Inflammatory macrophage treated with lipopolysaccharide for 1 hour (primary cell): ENCODE measurements at regions not wholly inside any gene's neighbourhood (a gene's known extent, or its start where the extent isn't known, plus 50 kb on each side); places are given as distances from the start of the nearest gene placed in this dataset.

Experiments
- DNase-seq, 2 donors: peaks; one replicate each; pipeline ENCODE4 v3.0.0-alpha.2; 2020 to 2022

DNA sequence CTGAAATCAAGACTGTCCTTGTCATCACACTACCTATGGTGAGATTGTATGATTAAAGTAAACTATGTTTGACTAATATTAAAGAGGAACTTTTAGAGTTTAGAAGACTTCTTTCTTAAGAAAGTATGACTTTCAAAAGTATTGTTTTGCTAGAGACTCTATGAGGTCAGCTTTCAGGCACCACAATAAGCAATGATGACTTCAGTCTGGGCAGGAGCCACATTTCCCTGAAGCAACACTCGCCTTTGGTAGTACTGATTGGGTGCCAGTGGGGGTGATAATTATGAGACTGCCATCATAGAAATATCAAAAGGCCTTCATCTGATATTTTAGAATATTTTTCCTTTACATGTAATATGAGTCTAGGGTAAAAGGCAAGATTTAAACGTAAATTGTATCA is 212.6 kb downstream of the DTHD1 start:
- DNase-seq = no peak

DNA sequence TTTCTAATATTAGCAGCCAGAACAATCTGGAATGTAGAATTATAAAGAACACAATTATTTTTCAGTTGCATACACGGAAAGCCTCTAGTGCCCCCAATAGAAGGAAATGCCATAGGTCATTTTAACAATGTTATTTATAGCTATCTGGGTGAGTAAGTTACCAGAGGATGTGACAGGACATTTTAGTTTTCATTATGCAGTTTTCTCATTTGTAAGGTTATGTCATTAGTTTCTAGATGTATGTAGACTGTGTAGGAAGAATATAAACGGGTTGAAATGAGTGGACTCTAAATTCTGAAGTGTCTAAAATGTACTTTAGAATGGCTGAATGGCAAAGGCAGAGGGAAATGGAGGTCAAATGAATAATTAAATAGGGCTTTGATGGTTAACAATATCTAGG is 213.3 kb downstream of the DTHD1 start:
- no peak for DNase-seq

DNA sequence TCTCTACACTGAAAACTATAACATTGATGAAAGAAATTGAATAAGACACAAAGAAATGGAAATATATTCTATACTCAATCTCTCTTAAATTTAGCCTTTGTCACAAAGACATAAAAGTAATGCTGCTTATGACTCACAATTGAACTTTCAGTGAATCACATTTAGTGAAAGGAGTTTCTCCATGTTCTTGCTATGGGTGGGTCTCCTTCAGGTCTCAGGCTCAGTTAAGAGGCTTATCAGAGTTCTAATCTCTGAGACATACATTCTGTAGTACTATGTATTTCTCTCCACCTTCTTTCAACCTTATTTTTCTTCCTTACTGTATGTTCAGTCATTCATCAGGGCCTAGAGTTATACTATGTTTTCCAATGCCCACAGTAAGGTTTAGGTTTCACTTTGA is 220.9 kb downstream of the DTHD1 start:
- no peak for DNase-seq

DNA sequence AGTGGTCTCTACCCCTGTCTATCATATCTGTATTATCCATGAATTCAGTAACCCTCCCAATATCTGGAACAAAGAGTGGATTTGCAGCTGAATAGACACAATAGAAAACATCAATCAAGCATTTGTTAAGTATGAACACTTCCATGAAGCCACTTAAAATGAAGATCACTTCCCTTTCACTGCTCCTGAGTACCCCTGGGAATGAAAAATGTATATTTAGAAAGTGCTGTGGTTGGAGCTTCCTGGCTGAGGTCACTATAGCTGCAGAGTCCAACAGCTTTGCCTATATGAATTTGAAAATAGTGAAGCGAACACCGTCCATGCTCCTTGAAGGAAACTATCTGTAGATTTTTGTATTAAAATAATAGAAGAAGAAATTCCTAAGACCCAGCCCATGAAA is 227.0 kb downstream of the DTHD1 start:
- DNase-seq = no peak

DNA sequence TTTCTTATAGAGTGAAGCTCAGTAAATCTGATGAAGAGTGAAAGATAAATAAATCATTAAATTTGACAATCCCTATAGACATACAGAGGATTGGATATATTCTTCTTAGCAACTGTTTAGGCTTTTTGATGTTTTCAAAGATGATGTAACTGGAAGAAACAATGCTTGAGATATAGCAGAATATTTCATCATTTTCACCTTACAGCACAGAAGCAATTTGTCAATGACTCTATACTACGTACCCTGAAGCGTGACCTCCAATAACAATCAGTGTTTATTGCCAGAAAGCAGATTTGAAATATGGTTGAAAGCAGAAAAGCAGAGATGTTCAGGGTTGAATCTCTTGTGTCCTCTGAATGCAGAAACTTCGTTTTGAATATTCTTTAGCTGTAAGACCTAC is 228.4 kb downstream of the DTHD1 start:
- no peak for DNase-seq

DNA sequence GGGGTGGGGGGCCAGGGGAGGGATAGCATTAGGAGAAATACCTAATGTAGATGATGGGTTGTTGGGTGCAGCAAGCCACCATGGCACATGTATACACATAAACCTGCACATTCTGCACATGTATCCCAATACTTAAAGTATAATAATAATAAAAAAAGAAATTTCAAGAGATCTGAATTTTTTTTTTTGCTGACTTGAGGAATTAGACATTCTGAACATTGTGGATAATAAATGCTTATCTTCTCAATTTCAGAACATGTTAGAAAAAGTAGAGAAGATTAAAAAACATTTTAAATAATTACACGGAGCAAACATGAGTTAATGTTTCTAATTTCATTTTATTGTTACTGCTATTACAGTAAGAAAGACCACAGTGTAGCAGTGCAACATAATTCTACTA is 230.4 kb downstream of the DTHD1 start:
- no peak for DNase-seq

DNA sequence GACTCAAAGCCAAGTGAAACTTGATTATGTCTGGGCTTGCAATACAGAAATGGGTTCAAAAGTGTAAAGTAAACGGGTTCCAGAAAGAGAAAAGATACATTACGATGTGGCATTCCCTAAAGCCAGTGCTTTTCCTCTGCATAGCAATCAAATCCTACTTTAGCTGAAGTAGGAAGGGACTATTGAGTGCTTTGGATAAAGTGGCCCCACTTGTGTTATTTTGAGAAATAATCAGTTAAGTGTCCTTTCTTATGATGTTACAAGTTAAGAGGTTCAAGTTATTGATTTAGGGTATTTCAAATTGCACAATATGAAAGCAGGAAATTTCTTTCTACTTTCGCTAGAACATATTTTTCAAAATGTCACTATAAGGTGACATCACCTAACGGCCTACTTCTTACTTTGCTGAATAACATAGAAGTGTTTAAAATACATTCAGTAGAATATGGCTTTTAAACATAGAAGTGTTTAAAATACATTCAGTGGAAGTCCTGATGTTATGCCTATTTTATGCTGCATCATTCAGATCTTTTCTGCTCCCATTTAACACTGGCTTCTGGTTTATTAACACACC is 235.2 kb downstream of the DTHD1 start:
- no peak for DNase-seq

DNA sequence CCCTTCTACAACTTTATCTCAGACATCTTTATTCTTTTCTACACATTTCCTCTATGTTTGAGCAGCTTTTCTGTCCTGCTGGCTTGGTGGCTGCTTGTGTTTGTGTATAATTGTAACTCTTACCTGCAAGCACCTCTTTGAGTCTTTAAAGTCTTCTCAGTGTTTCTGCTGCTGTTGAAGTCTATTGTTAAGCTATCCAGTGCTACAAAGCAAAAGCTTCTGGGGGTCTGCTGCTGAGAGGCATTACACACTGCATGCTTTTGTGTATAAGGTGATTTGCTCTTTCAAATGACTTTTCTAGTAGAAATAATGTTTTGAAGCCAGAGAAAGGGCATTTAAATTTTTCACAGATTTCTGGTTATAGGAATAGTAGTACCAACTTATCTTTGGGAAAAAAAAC is 241.8 kb downstream of the DTHD1 start:
- DNase-seq = no peak

DNA sequence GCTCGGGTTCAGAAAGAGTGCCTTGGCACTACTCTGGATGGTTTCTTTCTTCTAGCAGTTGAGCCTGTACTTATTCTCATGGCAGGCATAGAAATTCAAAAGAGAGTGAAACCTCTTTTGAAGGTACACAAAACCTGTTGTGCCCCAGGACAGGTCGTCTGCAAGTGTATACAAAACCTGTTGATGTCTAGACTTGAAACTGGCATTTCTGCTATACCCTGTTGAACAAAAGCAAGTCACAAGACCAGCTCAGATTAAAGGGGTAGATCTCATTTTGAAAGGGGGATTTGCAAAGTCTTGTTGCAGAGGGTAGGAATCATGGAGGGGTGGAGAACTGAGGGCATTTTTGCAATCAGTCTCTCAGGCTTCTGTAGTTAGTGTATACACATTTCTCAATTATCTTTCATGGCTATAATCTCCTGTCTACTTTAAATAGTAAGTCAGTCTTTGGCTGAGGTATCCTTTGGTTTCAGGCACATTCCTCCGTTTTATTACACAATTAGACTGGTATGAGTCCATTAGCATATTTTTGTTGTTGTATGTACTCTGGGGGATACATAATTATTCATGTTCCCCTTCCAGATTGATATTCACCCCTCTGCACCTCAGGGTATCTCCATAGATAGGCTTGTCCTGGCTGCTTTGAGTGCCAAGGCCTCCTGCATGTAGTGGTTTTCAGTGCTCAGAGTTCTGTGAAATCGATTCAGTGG is 251.4 kb downstream of the DTHD1 start:
- no peak for DNase-seq

DNA sequence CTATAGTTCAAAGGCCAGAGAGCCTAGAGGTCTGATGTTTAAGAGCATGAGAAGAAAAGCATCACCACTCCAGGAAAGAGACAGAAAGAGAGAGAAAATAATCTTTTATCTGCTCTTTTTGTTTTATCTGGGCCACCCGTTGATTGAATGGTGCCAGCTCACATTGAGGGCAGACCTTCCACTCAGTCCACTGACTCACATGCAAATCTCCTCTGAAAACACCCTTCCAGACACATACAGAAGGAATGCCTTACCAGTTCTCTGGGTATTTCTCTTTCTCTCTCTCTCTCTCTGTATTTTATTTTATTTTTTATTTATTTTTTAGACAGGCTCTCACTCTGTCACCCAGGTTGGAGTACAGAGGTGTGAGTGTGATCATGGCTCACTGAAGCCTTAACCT is 252.5 kb downstream of the DTHD1 start:
- no peak for DNase-seq

DNA sequence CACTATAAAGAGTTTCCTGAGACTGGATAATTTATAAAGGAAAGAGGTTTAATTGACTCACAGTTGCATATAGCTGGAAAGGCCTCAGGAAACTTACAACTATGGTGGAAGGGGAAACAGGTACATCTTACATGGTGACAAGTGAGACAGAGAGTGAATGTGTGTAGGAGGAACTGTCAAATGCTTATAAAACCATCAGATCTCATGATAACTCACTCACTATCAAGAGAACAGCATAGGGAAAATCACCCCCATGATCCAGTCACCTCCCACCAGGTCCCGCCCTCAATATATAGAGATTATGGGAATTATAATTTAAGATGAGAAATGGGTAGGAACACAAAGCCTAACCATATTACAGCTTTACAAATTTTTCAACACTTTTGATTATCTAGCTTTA is 266.0 kb downstream of the DTHD1 start:
- no peak for DNase-seq

DNA sequence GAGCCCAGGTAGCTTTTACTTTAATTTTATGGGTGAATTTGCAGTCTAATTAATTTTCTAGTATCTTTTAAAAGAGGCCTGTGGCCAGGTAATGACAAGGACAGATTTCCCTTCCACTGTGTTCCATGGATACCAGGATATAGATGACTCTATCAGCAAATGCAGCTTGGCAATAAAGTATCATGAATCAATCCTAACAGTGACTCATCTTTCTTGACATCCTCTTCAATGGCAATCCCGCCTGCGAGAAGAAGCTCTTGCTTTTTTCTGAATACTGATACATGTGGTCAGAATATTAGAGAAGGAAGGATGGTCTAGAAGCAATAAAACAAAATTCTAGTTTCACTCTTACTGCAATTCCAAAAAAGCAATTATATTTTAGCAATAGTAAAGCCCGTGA is 267.8 kb downstream of the DTHD1 start:
- DNase-seq = no peak

DNA sequence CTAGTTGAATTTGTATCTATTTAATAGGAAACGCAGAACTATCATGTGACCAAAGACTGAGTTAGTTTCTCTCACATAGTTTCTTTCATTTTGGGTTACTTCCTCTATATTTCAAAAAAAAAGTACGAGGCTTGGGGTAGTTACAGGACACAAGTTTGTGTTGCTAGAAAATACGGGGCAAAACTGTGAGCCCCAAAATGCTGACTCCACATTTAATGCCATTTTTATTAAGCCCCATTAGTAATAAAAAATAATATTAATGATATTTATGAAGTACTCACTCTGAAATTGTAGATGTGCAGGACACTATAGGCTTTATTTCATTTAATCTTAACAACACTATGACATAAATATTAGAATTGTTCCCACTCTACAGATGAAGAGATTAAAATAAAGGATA is 268.6 kb downstream of the DTHD1 start:
- no peak for DNase-seq

DNA sequence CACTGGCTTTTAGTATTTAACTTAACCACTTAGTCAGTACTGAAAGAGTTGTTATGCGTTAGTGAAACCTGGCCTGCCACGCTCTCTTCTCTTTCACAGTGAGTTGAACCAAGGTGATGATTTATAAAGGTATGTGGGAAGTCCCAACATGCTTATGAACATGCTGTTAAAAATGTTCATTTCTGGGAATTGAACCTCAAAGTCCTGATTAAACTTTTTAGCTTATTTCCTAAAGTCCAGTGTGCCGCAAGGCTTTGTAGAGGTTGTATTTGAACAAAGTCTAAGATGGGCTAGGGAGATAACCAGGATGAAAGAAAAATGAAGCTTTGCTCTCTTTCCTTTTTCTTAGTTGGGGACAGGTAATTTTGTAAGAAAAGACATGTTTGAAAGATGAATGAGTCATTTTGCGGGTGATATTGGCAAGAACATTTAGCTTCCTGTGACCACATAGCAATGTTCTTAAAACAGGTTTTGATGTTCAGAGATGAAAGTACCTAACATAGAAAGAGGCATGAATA is 270.3 kb downstream of the DTHD1 start:
- no peak for DNase-seq

DNA sequence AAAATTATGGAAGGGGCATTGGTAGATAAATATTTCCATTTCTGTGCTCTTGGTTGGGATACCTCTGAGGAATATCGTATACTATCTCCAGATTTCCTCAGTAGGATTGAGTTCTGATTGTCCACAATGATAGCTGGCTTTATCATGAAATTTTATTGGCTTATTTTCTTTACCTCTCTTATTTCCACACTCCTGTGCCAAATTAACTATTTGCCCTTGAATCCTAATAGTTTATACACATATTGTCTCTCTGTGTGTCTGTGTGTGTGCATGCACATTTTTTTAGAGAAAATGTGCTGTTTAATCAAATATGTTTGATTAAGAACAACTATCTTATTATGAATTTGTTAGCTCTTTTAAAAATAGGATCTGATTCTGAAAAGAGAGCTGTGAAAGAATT is 271.6 kb downstream of the DTHD1 start:
- no peak for DNase-seq

DNA sequence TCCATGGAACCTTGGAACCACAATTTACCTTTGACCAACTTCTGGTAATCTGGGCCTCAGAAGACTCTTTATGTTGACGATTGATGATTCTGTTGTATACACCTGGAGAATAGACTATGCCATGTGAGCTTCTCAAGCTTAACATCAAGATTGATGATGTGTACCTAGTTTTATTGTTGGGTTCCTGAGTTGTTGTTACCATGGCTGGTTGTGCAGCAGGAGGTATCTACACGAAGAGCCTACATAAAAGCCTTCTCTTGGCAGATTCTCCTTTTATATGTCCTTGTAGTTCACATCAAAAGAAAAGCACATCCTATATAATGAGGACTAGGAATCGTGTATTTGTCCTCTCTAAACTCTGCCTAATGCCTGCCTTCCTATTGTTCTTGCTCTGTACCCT is 272.0 kb downstream of the DTHD1 start:
- no peak for DNase-seq

DNA sequence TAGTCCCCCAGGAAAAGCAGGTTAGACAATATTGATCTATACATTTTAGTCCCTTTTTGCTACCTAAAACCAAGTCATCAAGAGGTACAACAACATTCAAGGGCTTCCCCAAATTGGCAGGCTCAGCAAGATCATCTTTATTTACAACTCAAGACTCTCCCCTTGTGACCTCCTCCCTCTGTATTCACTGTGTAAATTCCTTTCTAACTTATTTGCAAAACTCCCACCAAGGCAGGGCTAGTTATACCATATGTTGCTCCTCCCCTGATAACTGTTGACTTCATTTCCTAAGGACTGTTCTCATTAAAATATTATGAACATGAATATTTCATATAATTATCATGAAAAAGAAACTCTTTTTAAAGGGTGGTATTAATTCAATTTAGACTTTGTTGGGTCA is 275.6 kb downstream of the DTHD1 start:
- DNase-seq = no peak

DNA sequence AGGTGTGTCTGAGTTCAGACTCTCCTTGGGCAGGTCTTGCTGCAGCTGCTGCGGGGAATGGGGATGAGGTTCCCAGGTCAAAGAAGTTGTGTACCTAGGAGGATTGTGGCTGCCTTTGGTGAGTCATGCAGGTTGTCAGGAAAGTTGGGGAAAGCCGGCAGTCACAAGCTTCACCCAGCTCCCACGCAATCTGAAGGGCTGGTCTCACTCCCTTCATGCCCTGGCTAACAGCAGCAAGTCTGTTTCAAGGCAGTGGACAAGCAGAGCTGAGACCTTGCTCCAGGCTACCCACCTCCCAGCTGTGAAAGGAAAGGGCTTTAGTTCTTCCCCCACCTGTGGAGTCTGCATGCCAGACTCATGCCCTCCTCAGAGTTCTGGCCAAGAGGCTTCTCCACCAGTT is 287.2 kb downstream of the DTHD1 start:
- DNase-seq = no peak

DNA sequence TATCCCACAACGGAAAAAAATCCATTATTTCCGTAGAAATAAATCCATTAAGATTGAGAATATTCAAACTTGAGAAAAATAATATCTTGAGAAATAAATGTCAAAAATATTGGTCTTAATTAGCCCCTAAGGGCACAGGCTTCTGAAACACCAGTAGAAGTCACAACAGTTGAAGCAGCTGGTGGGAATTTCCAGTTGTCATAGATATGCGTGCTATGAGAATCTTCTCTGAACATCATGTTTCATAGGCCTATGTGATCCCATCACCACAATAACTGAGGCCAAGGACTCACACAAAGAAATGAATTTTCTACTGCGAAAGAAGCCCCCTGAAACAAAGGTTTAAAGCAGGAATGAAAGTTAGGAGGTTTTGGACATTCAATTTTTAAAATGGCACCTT is 292.0 kb downstream of the DTHD1 start:
- no peak for DNase-seq

DNA sequence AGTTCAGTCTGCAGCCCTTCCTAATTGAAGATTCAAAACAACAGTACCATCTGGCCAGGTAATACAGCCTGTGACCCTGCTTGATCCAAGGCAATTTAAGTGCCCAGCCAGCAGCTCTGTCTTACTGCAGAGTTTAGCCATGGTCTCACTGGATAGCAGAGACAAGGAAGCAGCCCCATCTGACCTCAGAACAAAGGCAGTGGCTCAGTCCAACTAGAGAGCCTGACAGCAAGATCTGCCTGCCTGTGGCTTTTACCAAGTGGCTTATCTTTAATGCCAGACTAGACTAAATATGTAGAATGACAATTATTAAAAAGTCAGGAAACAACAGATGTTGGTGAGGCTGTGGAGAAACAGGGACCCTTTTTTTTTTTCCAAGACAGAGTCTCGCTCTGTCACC is 293.4 kb downstream of the DTHD1 start:
- no peak for DNase-seq

DNA sequence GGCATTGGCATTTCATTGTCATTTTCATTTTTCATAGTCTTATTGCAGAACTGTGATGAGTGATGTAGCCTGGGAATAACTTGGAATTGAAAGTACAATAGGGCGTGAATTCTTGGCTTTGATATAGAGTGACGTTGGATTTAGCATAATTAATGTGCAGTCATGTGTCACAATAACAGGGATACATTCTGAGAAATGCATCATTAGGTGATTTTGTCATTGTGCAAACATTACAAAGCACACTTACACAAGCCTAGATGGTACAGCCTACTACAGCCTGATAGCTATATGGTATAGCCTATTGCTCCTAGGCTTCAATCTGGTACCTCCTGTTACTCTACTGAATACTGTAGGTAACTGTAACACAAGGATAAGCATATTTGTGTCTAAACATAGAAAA is 300.8 kb downstream of the DTHD1 start:
- no peak for DNase-seq

DNA sequence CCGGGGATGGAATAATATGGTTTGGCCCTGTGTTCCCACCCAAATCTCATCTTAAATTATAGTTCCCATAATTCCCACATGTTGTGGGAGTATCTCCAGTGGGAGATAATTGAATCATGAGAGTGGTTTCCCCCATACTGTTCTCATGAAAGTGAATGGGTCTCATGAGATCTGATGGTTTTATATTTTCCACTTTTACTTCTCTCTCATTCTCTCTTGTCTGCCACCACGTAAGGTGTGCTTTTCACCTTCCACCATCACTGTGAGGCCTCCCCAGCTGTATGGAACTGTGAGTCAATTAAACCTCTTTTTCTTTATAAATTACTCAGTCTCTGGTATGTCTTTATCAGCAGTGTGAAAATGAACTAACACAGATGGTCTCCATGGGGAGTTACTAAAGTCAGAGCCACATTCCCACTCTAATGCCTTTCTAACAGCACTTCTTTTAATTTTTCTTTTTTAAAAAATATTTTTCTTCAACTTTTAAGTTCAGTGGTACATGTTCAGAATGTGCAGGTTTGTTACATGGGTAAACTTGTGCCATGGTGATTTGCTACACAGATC is 306.6 kb downstream of the DTHD1 start:
- DNase-seq = no peak

DNA sequence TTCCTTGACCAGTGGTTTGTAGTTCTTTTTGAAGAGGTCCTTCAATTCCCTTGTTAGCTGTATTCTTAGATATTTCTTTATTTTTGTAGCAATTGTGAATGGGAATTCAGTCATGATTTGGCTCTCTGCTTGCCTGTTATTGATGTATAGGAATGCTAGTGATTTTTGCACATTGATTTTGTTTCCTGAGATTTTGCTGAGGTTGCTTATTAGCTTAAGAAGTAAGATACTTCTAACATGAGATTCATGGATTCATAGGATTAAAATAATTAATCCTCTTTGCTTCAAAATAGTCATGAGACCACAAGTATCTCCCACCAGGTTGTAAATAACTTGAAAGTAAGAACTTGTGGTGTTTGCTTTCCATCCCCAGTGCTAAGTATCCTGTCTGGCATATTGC is 308.9 kb downstream of the DTHD1 start:
- DNase-seq = no peak

DNA sequence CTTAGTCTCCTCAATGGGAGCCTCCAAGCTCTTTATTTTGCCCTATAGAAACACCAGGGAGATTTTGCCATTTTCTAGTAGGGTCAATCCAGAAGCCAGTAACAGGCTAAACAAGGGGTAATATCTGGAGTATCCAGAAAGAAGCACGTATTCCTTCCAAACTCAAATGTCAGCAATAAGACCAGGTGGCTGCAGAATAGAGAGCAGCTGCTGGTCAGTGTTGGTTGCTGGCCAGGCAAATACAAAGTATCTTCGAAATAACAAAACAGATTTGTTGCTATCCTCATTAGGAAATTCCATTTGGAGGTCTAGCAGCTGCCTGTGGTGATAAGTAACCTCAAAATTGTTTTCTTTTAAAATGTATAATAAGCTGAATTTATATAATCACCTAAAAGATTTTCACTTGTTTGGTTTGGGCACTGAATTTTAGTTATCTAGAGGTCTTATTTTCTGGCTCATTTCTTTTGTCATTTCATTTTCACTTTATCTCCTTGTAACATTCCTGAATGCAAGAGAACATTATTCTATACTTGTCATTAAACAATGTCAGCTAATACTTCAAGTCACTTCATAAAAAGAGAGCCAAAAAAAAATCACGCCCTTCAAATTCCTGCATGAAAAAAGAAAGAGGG is 320.6 kb downstream of the DTHD1 start:
- no peak for DNase-seq
